ENCODE measurements at regions not wholly inside any gene's neighbourhood (a gene's known extent, or its start where the extent isn't known, plus 50 kb on each side); places are given as distances from the start of the nearest gene placed in this dataset.

- intact Hi-C loops (cut with micrococcal nuclease), result no loop called here
- Mint-ChIP-seq H3K4me3 (no peak overlapping the region), H3K4me1 (ENCODE audit: low read depth) (peaks cover 17% of the 10 kb centered on the region)
Measured at GRCh38 chr13:30120133-30120822, 187.1 kb downstream of the KATNAL1 start.

GRCh38 chr13:30119476-30119875 lies 187.9 kb downstream of the KATNAL1 start:
- intact Hi-C loops (cut with micrococcal nuclease), result loop anchor here (10.0 kb wide), 1 partner anchor 525 kb away; the partner anchor contains the start of gene SLC7A1
- no peaks in the 10 kb centered on the region for H3K36me3 Mint-ChIP-seq (ENCODE audit: low read depth)
- H3K9me3 Mint-ChIP-seq, result no peaks in the 10 kb centered on the region
- peaks cover 18% of the 10 kb centered on the region for H3K4me1 Mint-ChIP-seq (ENCODE audit: low read depth)
- H3K27me3 Mint-ChIP-seq, result peaks cover 34% of the 10 kb centered on the region
- H3K4me3 Mint-ChIP-seq, result no peak overlapping the region
- no peak overlapping the region for H3K27ac Mint-ChIP-seq

More at GRCh38 chr13:30120133-30120822, 187.1 kb downstream of the KATNAL1 start:
- H3K27ac Mint-ChIP-seq, result no peak overlapping the region
- peaks cover 30% of the 10 kb centered on the region for H3K27me3 Mint-ChIP-seq
- H3K9me3 Mint-ChIP-seq, result no peaks in the 10 kb centered on the region
- no peaks in the 10 kb centered on the region for H3K36me3 Mint-ChIP-seq (ENCODE audit: low read depth)

GRCh38 chr13:30116379-30116778 lies 191.0 kb downstream of the KATNAL1 start:
- intact Hi-C loops (cut with micrococcal nuclease), result loop anchor here (10.0 kb wide), 1 partner anchor 522 kb away; the partner anchor contains the start of gene SLC7A1
- H3K27ac Mint-ChIP-seq, result no peak overlapping the region
- H3K36me3 Mint-ChIP-seq (ENCODE audit: low read depth), result no peaks in the 10 kb centered on the region
- peaks cover 52% of the 10 kb centered on the region for H3K27me3 Mint-ChIP-seq
- no peak overlapping the region for H3K4me3 Mint-ChIP-seq
- H3K9me3 Mint-ChIP-seq, result no peaks in the 10 kb centered on the region
- H3K4me1 Mint-ChIP-seq (ENCODE audit: low read depth), result peaks cover 35% of the 10 kb centered on the region

GRCh38 chr13:30115257-30115600 lies 192.1 kb downstream of the KATNAL1 start:
- H3K36me3 Mint-ChIP-seq (ENCODE audit: low read depth), result no peaks in the 10 kb centered on the region
- H3K9me3 Mint-ChIP-seq, result no peaks in the 10 kb centered on the region
- H3K4me3 Mint-ChIP-seq, result peak overlapping the region; percentile 61
- intact Hi-C loops (cut with micrococcal nuclease), result loop anchor here (2.0 to 10.0 kb wide), 2 partner anchors 520 to 606 kb away; partner anchors contain the start of gene SLC7A1
- peaks cover 42% of the 10 kb centered on the region for H3K4me1 Mint-ChIP-seq (ENCODE audit: low read depth)
- no peak overlapping the region for H3K27ac Mint-ChIP-seq
- H3K27me3 Mint-ChIP-seq, result peaks cover 52% of the 10 kb centered on the region

GRCh38 chr13:30114571-30115256 lies 192.6 kb downstream of the KATNAL1 start:
- Mint-ChIP-seq H3K27me3 (peaks cover 52% of the 10 kb centered on the region), H3K36me3 (ENCODE audit: low read depth) (no peaks in the 10 kb centered on the region), H3K4me3 (peak overlapping the region; percentile 63), H3K27ac (peak overlapping the region; percentile 34), H3K4me1 (ENCODE audit: low read depth) (peaks cover 41% of the 10 kb centered on the region), H3K9me3 (no peaks in the 10 kb centered on the region)
- intact Hi-C loops (cut with micrococcal nuclease), result loop anchor here (2.0 to 10.0 kb wide), 2 partner anchors 520 to 606 kb away; partner anchors contain the start of gene SLC7A1

- intact Hi-C loops (cut with micrococcal nuclease), result loop anchor here (1.0 to 10.0 kb wide), 4 partner anchors 264 to 605 kb away; partner anchors contain the start of genes SLC7A1 and UBL3
Measured at GRCh38 chr13:30113983-30114570, 193.3 kb downstream of the KATNAL1 start.

GRCh38 chr13:30113551-30113950 lies 193.8 kb downstream of the KATNAL1 start:
- Mint-ChIP-seq H3K9me3 (no peaks in the 10 kb centered on the region), H3K27ac (peak overlapping the region; percentile 67), H3K4me1 (ENCODE audit: low read depth) (peaks cover 37% of the 10 kb centered on the region)

More at GRCh38 chr13:30113983-30114570, 193.3 kb downstream of the KATNAL1 start:
- H3K9me3 Mint-ChIP-seq, result no peaks in the 10 kb centered on the region
- H3K36me3 Mint-ChIP-seq (ENCODE audit: low read depth), result no peaks in the 10 kb centered on the region
- peak overlapping the region; percentile 34 for H3K27ac Mint-ChIP-seq
- H3K4me3 Mint-ChIP-seq, result peak overlapping the region; percentile 63
- peaks cover 47% of the 10 kb centered on the region for H3K27me3 Mint-ChIP-seq
- H3K4me1 Mint-ChIP-seq (ENCODE audit: low read depth), result peaks cover 37% of the 10 kb centered on the region

GRCh38 chr13:30112602-30113435 lies 194.5 kb downstream of the KATNAL1 start:
- Mint-ChIP-seq H3K9me3 (no peaks in the 10 kb centered on the region), H3K4me1 (ENCODE audit: low read depth) (peaks cover 45% of the 10 kb centered on the region), H3K27ac (peak overlapping the region; percentile 67), H3K4me3 (no peak overlapping the region), H3K27me3 (peaks cover 41% of the 10 kb centered on the region), H3K36me3 (ENCODE audit: low read depth) (no peaks in the 10 kb centered on the region)
- intact Hi-C loops (cut with micrococcal nuclease), result loop anchor here (1.0 to 10.0 kb wide), 3 partner anchors 263 to 518 kb away; partner anchors contain the start of genes SLC7A1 and UBL3

More at GRCh38 chr13:30113551-30113950, 193.8 kb downstream of the KATNAL1 start:
- H3K36me3 Mint-ChIP-seq (ENCODE audit: low read depth), result no peaks in the 10 kb centered on the region
- H3K4me3 Mint-ChIP-seq, result no peak overlapping the region
- H3K27me3 Mint-ChIP-seq, result peaks cover 45% of the 10 kb centered on the region
- intact Hi-C loops (cut with micrococcal nuclease), result loop anchor here (1.0 to 10.0 kb wide), 3 partner anchors 263 to 519 kb away; partner anchors contain the start of genes SLC7A1 and UBL3

- no peaks in the 10 kb centered on the region for H3K9me3 Mint-ChIP-seq
- intact Hi-C loops (cut with micrococcal nuclease), result loop anchor here (10.0 kb wide), 1 partner anchor 517 kb away; the partner anchor contains the start of gene SLC7A1
- H3K4me1 Mint-ChIP-seq (ENCODE audit: low read depth), result peaks cover 54% of the 10 kb centered on the region
- H3K4me3 Mint-ChIP-seq, result no peak overlapping the region
- peaks cover 35% of the 10 kb centered on the region for H3K27me3 Mint-ChIP-seq
- peak overlapping the region; percentile 12 for H3K27ac Mint-ChIP-seq
- H3K36me3 Mint-ChIP-seq (ENCODE audit: low read depth), result no peaks in the 10 kb centered on the region
Measured at GRCh38 chr13:30111810-30112209, 195.5 kb downstream of the KATNAL1 start.

GRCh38 chr13:30110301-30111070 lies 196.9 kb downstream of the KATNAL1 start:
- Mint-ChIP-seq H3K27ac (no peak overlapping the region), H3K4me3 (no peak overlapping the region), H3K9me3 (no peaks in the 10 kb centered on the region), H3K36me3 (ENCODE audit: low read depth) (no peaks in the 10 kb centered on the region), H3K4me1 (ENCODE audit: low read depth) (peaks cover 65% of the 10 kb centered on the region), H3K27me3 (peaks cover 26% of the 10 kb centered on the region)
- intact Hi-C loops (cut with micrococcal nuclease), result loop anchor here (10.0 kb wide), 1 partner anchor 516 kb away; the partner anchor contains the start of gene SLC7A1

- Mint-ChIP-seq H3K27me3 (peaks cover 24% of the 10 kb centered on the region), H3K9me3 (no peaks in the 10 kb centered on the region), H3K4me3 (no peak overlapping the region), H3K4me1 (ENCODE audit: low read depth) (peaks cover 72% of the 10 kb centered on the region), H3K27ac (no peak overlapping the region), H3K36me3 (ENCODE audit: low read depth) (no peaks in the 10 kb centered on the region)
- intact Hi-C loops (cut with micrococcal nuclease), result loop anchor here (5.0 to 10.0 kb wide), 2 partner anchors 172 to 515 kb away; partner anchors contain the start of gene SLC7A1
Measured at GRCh38 chr13:30109471-30110135, 197.7 kb downstream of the KATNAL1 start.

- Mint-ChIP-seq H3K4me3 (no peak overlapping the region), H3K36me3 (ENCODE audit: low read depth) (no peaks in the 10 kb centered on the region), H3K27ac (no peak overlapping the region), H3K9me3 (no peaks in the 10 kb centered on the region), H3K4me1 (ENCODE audit: low read depth) (peaks cover 67% of the 10 kb centered on the region), H3K27me3 (peaks cover 17% of the 10 kb centered on the region)
- intact Hi-C loops (cut with micrococcal nuclease), result loop anchor here (5.0 kb wide), 1 partner anchor 172 kb away; no protein-coding TSS in a partner anchor
Measured at GRCh38 chr13:30108913-30109237, 198.5 kb downstream of the KATNAL1 start.
